ENCODE measurements at regions not wholly inside any gene's neighbourhood (a gene's known extent, or its start where the extent isn't known, plus 50 kb on each side); places are given as distances from the start of the nearest gene placed in this dataset.
"Not testable (repeated sequence)": the region's sequence is repeated elsewhere in the genome, so short reads cannot be mapped to it uniquely, and the experiment has no call there.

DNA sequence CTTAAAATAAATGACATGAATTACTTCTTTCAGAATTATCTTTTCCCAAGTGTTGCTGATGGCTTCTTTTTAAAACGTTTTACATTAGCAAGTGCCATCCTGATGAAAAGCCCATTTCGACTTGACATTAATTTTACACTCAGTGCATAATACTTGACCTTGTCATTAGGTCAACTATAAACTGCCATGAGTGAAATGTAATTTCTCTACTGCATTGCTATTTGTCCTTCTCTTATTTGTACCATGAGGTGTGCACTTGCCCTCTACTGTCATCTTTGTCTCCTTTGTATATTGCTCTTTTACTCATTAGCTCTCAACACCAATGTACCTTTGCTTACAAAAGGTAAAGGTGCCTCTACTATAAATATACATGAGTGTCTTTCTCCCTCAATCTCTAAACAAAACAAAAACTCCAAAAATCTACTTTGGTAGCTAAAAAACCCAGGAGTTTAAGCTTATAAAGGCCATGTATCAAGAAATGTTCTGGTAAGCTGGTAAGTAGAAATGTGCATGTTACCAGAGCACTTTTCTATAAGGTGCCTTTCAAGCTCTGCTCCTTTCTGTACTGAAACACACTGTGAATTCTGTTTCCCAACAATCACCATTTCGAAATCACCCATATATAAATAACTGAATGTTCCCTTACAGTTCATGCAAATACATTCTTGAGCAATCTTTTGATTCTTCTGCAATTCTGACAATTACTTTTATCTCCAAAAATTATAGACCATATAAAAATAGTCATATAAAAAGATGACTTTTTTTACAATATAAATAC is 351.4 kb downstream of the SLITRK5 start:
- TF ChIP-seq CTCF (IDR thresholded peaks at IDR 0.05), result no peak
- intact Hi-C loops (cut with DNase I), result no loop called here
- no peak for DNase-seq
- Histone ChIP-seq H3K4me3 (no peak overlapping the region), H3K4me1 (peaks cover 0 to 5% (median 0%) of the 10 kb centered on the region in 9 donors), H3K36me3 (no peaks in the 10 kb centered on the region), H3K9me3 (peaks cover 0 to 8% (median 0%) of the 10 kb centered on the region in 11 donors), H3K27ac (no peak overlapping the region), H3K27me3 (no peaks in the 10 kb centered on the region)
- no peak for ATAC-seq
- 37 to 48% methylated on average over 3 of the region's 3 CpGs for WGBS, 2 donors

- 53 to 78% methylated on average over 1 of the region's 1 CpG for WGBS, 2 donors
- intact Hi-C loops (cut with DNase I), result no loop called here
- no peaks in the 10 kb centered on the region for H3K27me3 ChIP-seq
These were observed 355.1 kb downstream of the SLITRK5 start for GRCh38 chr13:88026241-88026640.

DNA sequence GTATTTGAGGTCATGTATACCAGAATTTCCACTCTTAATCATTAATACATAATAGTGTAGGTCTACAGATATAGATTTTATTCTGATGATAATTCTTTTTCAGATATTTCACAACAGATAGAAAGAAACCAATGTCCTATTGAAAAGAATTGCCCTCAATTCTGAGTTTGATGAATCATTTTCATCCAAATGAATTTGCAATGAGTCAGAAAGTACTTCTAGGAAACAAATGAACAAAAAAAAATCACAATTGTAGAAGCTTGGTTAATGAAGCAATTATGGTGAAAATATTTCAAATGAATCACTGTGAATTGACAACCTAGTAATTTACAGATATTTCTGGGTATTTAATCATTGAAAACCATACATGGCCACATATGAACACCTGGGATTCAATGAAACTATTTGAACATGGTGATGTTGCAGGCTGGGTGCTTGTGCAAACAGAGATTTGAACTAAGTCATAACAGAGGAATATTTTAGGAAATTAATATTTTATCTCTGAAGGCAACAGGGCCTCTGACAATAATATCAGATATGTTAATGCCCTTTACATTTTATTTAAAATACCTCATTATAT is 360.9 kb downstream of the SLITRK5 start:
- Histone ChIP-seq H3K4me1 (no peaks in the 10 kb centered on the region), H3K27ac (no peak overlapping the region), H3K27me3 (no peaks in the 10 kb centered on the region), H3K4me3 (no peak overlapping the region), H3K36me3 (no peaks in the 10 kb centered on the region), H3K9me3 (no peaks in the 10 kb centered on the region)
- ATAC-seq (no peak), DNase-seq (no peak)
- intact Hi-C loops (cut with DNase I), result no loop called here
- TF ChIP-seq CTCF (IDR thresholded peaks at IDR 0.05), result no peak

More at GRCh38 chr13:88026241-88026640, 355.1 kb downstream of the SLITRK5 start:
- H3K4me3 ChIP-seq, result no peak overlapping the region
- H3K4me1 ChIP-seq, result peaks cover 0 to 5% (median 0%) of the 10 kb centered on the region in 9 donors
- no peak overlapping the region for H3K27ac ChIP-seq
- no peaks in the 10 kb centered on the region for H3K9me3 ChIP-seq
- no peak for TF ChIP-seq CTCF (IDR thresholded peaks at IDR 0.05)
- no peaks in the 10 kb centered on the region for H3K36me3 ChIP-seq
- no peak for ATAC-seq
- DNase-seq, result no peak

- intact Hi-C loops (cut with DNase I); DNase-seq: not testable (repeated sequence)
These were observed 365.0 kb downstream of the SLITRK5 start for GRCh38 chr13:88036205-88036604.

DNA sequence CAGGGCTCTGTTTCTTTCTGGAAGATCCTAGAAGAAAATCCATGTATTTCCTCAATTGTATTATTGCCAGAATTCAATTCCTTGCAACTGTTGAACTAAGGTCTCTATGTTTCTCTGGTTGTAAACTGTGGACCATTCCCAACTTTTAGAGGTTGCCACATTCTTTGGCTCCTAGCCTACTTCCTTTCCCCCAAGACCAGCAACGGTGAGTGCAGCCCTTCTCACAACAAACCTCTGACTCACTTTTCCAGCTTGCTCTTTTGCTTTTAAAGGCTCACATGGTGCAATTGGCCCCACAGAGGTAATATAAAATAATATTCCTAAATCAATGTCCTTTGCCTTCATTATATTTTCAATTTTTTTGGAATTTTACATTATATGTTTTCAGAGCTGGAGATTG is 371.3 kb downstream of the SLITRK5 start:
- intact Hi-C loops (cut with DNase I), result no loop called here
- Histone ChIP-seq H3K27me3 (no peaks in the 10 kb centered on the region), H3K27ac (no peak overlapping the region), H3K9me3 (peaks cover 0 to 13% (median 0%) of the 10 kb centered on the region in 11 donors), H3K36me3 (no peaks in the 10 kb centered on the region), H3K4me3 (no peak overlapping the region), H3K4me1 (no peaks in the 10 kb centered on the region)
- no peak for DNase-seq
- no peak for ATAC-seq
- WGBS, 2 donors, result 47 to 55% methylated on average over 1 of the region's 1 CpG
- TF ChIP-seq CTCF (IDR thresholded peaks at IDR 0.05), result no peak

More at GRCh38 chr13:88036205-88036604, 365.0 kb downstream of the SLITRK5 start:
- 83 to 91% methylated on average over 8 of the region's 8 CpGs for WGBS, 2 donors
- not testable (repeated sequence) for H3K36me3 ChIP-seq, H3K4me1 ChIP-seq, H3K4me3 ChIP-seq, H3K27ac ChIP-seq, H3K27me3 ChIP-seq, H3K9me3 ChIP-seq, ATAC-seq

Data from heart right ventricle (tissue), 16 donors.